Psoas muscle (tissue), 7 donors: ENCODE measurements at regions not wholly inside any gene's neighbourhood (a gene's known extent, or its start where the extent isn't known, plus 50 kb on each side); places are given as distances from the start of the nearest gene placed in this dataset.

Experiments used
- ATAC-seq, 4 donors: fragments of 200-7000 bp; cut with Tn5 transposase; one replicate each; pipeline ENCODE4 v1.9.1; 2020; ENCODE audit warnings: moderate library complexity in 3 of 4, mild to moderate bottlenecking in 2 of 4
- DNase-seq, 2 donors: peaks; one replicate each; pipeline ENCODE4 v3.0.0-alpha.2; 2020
- H3K27ac ChIP-seq: fragments of 200-600 bp; one replicate; pipeline ENCODE4 v1.8.0; 2022
- H3K27me3 ChIP-seq, 3 donors: fragments of 200-600 bp in 1 of 3; one replicate each; pipeline versions ENCODE4 v1.6.1 to v1.8.0; 2013 to 2022; ENCODE audit warnings: low read length in 2 of 3, mild to moderate bottlenecking in 2 of 3, moderate library complexity in 1 of 3; ENCODE audit not compliant: insufficient read depth in 3 of 3
- H3K36me3 ChIP-seq, 2 donors: fragments of 200-600 bp in 1 of 2; one replicate each; pipeline versions ENCODE4 v1.6.1 to v1.8.0; 2013 to 2022; ENCODE audit warnings: low read depth in 1 of 2, mild to moderate bottlenecking in 1 of 2, moderate library complexity in 1 of 2; ENCODE audit not compliant: insufficient read depth in 1 of 2
- H3K4me1 ChIP-seq: fragments of 200-600 bp; one replicate; pipeline ENCODE4 v1.8.0; 2022
- H3K4me3 ChIP-seq: fragments of 200-600 bp; one replicate; pipeline ENCODE4 v1.8.0; 2022; ENCODE audit warnings: mild to moderate bottlenecking
- H3K9me3 ChIP-seq: fragments of 200-600 bp; one replicate; pipeline ENCODE4 v1.8.0; 2022
- WGBS, 3 donors: extraction: QIAGEN DNeasy Blood & Tissue Kit; methylation state at CpG; one replicate each; pipeline versions ENCODE4 v1.1.6 to v1.1.7; 2013; 5-methylcytosine and 5-hydroxymethylcytosine counted together
- intact Hi-C, 2 donors: fragments of 100-400 bp; cut with DNase I; formaldehyde crosslinking; loops; one replicate each; pipeline versions ENCODE4 v1.11.0 to v1.14.2; 2022
- TF ChIP-seq, protein P1 (sequence below): fragments of 200-600 bp; IDR thresholded peaks from one replicate; pipeline ENCODE4 v1.8.0; 2022; ENCODE audit warnings: antibody characterized with exemption
- donor health status: healthy with polysubstance abuse.
- donor health status: DM: no; HTN: no; CAD: no; lungs with moderate emphysema.
- donor health status: Bipolar disorder and iron deficiency.
- donor health status: healthy.
- donor health status: DM: yes; HTN: yes; CAD: no.
- donor health status: DM: no; HTN: no; CAD: no.
- donor health status: DM: yes; HTN: yes; CAD: no.

DNA sequence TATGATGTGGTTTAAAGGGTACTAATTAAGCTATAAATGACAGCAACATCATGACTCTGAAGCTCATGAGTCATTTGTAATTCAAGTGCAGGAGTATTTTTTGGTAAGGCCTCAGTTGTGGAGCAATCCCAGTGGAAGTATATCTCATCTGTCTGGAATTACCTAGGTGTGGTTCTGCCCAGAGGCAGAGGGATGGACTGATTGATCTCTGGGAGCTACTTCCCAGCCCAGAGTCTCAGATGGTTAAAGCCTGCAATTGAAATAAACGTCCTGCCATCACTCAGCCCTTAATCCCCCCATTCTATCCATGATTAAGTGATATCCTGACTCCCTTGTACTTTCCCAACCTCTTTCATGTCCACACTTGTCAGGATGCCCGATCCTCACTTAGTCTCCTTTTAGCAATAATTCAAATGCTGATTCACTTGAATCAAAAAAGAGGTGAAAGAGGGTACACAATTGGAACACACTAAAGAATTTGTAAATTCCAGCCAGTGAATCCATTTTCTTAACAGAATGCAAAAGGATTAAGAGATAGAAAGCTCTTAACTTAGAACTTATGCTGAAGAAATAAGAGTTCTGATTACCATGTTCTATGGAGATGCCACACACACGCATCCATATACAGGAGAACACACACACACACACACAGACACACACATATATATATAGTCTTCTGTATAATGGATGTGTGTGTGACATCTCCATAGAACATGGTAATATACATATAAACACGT is 664.4 kb downstream of the NYAP2 start:
- intact Hi-C loops = no loop called here
- DNase-seq = no peak
- H3K4me3 ChIP-seq = no peak overlapping the region
- peaks cover 7% of the 10 kb centered on the region for H3K4me1 ChIP-seq
- no peaks in the 10 kb centered on the region for H3K36me3 ChIP-seq
- H3K9me3 ChIP-seq = no peaks in the 10 kb centered on the region
- TF ChIP-seq, protein P1, sequence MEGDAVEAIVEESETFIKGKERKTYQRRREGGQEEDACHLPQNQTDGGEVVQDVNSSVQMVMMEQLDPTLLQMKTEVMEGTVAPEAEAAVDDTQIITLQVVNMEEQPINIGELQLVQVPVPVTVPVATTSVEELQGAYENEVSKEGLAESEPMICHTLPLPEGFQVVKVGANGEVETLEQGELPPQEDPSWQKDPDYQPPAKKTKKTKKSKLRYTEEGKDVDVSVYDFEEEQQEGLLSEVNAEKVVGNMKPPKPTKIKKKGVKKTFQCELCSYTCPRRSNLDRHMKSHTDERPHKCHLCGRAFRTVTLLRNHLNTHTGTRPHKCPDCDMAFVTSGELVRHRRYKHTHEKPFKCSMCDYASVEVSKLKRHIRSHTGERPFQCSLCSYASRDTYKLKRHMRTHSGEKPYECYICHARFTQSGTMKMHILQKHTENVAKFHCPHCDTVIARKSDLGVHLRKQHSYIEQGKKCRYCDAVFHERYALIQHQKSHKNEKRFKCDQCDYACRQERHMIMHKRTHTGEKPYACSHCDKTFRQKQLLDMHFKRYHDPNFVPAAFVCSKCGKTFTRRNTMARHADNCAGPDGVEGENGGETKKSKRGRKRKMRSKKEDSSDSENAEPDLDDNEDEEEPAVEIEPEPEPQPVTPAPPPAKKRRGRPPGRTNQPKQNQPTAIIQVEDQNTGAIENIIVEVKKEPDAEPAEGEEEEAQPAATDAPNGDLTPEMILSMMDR = no peak
- H3K27me3 ChIP-seq = no peaks in the 10 kb centered on the region
- no peak overlapping the region for H3K27ac ChIP-seq
- WGBS, 3 donors = 78 to 83% (median 80%) methylated on average over 4 of the region's 4 CpGs
- ATAC-seq = peak; percentile 56 to 87 (median 68)

GRCh38 chr2:226059961-226060627 is 660.6 kb downstream of the NYAP2 start:
- Histone ChIP-seq H3K27me3 (no peaks in the 10 kb centered on the region), H3K36me3 (no peaks in the 10 kb centered on the region), H3K4me3 (no peak overlapping the region), H3K27ac (no peak overlapping the region), H3K9me3 (no peaks in the 10 kb centered on the region), H3K4me1 (peaks cover 7% of the 10 kb centered on the region)
- DNase-seq = no peak
- WGBS, 3 donors = 57 to 90% (median 80%) methylated on average over 3 of the region's 3 CpGs
- no peak for ATAC-seq
- intact Hi-C loops = no loop called here
- TF ChIP-seq, protein P1 = no peak

GRCh38 chr2:226057914-226058313 is 658.4 kb downstream of the NYAP2 start:
- WGBS, 3 donors = 35 to 67% (median 49%) methylated on average over 1 of the region's 1 CpG
- ATAC-seq (no peak), DNase-seq (no peak)
- TF ChIP-seq, protein P1 = no peak
- H3K27ac ChIP-seq = no peak overlapping the region
- no peaks in the 10 kb centered on the region for H3K36me3 ChIP-seq
- H3K27me3 ChIP-seq = no peaks in the 10 kb centered on the region
- H3K4me3 ChIP-seq = no peak overlapping the region
- H3K9me3 ChIP-seq = no peaks in the 10 kb centered on the region
- H3K4me1 ChIP-seq = no peaks in the 10 kb centered on the region
- intact Hi-C loops = no loop called here

- H3K27me3 ChIP-seq = no peaks in the 10 kb centered on the region
- TF ChIP-seq, protein P1 = no peak
- DNase-seq (no peak), ATAC-seq (no peak)
- 63 to 81% (median 64%) methylated on average over 1 of the region's 1 CpG for WGBS, 3 donors
- H3K4me3 ChIP-seq = no peak overlapping the region
- intact Hi-C loops = no loop called here
- H3K9me3 ChIP-seq = no peaks in the 10 kb centered on the region
- H3K36me3 ChIP-seq = no peaks in the 10 kb centered on the region
- no peak overlapping the region for H3K27ac ChIP-seq
- H3K4me1 ChIP-seq = no peaks in the 10 kb centered on the region
These were observed 657.9 kb downstream of the NYAP2 start for GRCh38 chr2:226057365-226057764.
